ENCODE measurements at regions not wholly inside any gene's neighbourhood (a gene's known extent, or its start where the extent isn't known, plus 50 kb on each side); places are given as distances from the start of the nearest gene placed in this dataset.

DNA sequence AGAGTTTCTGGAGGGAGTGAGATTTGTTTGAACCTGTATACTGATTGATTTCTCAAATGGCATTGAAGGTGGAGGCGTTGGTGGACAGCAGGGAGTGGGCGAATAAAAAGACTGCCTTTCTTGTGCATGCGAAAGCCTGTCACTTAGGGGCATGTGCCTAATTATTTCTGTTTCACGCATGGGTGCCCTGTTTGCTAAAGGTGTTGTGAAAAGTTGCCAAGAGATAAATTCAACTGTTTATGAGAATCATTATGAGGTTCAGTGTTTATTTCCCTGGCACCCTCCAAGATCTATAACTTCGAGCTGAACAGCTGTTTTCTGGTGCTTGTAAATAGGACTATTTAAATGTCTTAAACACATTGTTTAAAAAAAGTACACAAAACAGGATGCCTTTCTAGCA is 67.4 kb upstream of the DMRTA1 start:
- TF ChIP-seq, protein P1, sequence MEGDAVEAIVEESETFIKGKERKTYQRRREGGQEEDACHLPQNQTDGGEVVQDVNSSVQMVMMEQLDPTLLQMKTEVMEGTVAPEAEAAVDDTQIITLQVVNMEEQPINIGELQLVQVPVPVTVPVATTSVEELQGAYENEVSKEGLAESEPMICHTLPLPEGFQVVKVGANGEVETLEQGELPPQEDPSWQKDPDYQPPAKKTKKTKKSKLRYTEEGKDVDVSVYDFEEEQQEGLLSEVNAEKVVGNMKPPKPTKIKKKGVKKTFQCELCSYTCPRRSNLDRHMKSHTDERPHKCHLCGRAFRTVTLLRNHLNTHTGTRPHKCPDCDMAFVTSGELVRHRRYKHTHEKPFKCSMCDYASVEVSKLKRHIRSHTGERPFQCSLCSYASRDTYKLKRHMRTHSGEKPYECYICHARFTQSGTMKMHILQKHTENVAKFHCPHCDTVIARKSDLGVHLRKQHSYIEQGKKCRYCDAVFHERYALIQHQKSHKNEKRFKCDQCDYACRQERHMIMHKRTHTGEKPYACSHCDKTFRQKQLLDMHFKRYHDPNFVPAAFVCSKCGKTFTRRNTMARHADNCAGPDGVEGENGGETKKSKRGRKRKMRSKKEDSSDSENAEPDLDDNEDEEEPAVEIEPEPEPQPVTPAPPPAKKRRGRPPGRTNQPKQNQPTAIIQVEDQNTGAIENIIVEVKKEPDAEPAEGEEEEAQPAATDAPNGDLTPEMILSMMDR (conservative IDR thresholded peaks at IDR 0.05): no peak
- TF ChIP-seq EZH2 (IDR thresholded peaks at IDR 0.05; ENCODE audit: low read depth): no peak

All from PC-9 (cell line).